NB4 (cell line): ENCODE measurements at regions not wholly inside any gene's neighbourhood (a gene's known extent, or its start where the extent isn't known, plus 50 kb on each side); places are given as distances from the start of the nearest gene placed in this dataset.

Experiments
- DNase-seq: peaks from one replicate; pipeline ENCODE4 v3.0.0; 2010; ENCODE audit warnings: low read depth
- H3K4me3 ChIP-seq: one replicate; pipeline ENCODE4 v1.5.1; 2011; ENCODE audit warnings: mild to moderate bottlenecking, low read depth, low read length, moderate library complexity
- CTCF ChIP-seq: IDR thresholded peaks from one replicate; pipeline ENCODE4 v1.5.1; 2012; ENCODE audit warnings: low read depth, low read length
- MAX ChIP-seq: IDR thresholded peaks from 2 replicates; pipeline ENCODE4 v1.6.1; 2011; ENCODE audit warnings: low read depth, low read length
- MYC ChIP-seq: IDR thresholded peaks from 2 replicates; pipeline ENCODE4 v1.6.1; 2011; ENCODE audit warnings: low read depth, low read length
- POLR2A ChIP-seq: IDR thresholded peaks from 2 replicates; pipeline ENCODE4 v1.6.1; 2011; ENCODE audit warnings: mild to moderate bottlenecking; ENCODE audit not compliant: insufficient read length; ENCODE audit errors: extremely low read depth

- no peak overlapping the region for H3K4me3 ChIP-seq
- no peak for DNase-seq
- TF ChIP-seq POLR2A = no peak
- TF ChIP-seq CTCF = no peak
- no peak for TF ChIP-seq MAX
- TF ChIP-seq MYC = no peak
These were observed 108.9 kb downstream of the IZUMO3 start for GRCh38 chr9:24436761-24437160.

GRCh38 chr9:24434183-24434582, 111.5 kb downstream of the IZUMO3 start:
- H3K4me3 ChIP-seq = no peak overlapping the region
- DNase-seq = no peak
- TF ChIP-seq CTCF (no peak), POLR2A (no peak), MYC (no peak), MAX (no peak)

GRCh38 chr9:24416136-24416535, 129.6 kb downstream of the IZUMO3 start:
- no peak for TF ChIP-seq POLR2A
- no peak for TF ChIP-seq MYC
- TF ChIP-seq MAX = no peak
- no peak for TF ChIP-seq CTCF
- no peak for DNase-seq
- no peak overlapping the region for H3K4me3 ChIP-seq

GRCh38 chr9:24413651-24414050, 132.0 kb downstream of the IZUMO3 start:
- no peak for DNase-seq
- TF ChIP-seq MYC (no peak), POLR2A (no peak), CTCF (no peak), MAX (no peak)

GRCh38 chr9:24398466-24398865, 147.2 kb downstream of the IZUMO3 start:
- no peak for DNase-seq
- no peak for TF ChIP-seq POLR2A
- no peak for TF ChIP-seq MAX
- no peak for TF ChIP-seq MYC
- no peak for TF ChIP-seq CTCF
- no peak overlapping the region for H3K4me3 ChIP-seq

More at GRCh38 chr9:24413651-24414050, 132.0 kb downstream of the IZUMO3 start:
- H3K4me3 ChIP-seq = no peak overlapping the region

GRCh38 chr9:24391095-24391494, 154.6 kb downstream of the IZUMO3 start:
- no peak for DNase-seq
- no peak overlapping the region for H3K4me3 ChIP-seq
- TF ChIP-seq POLR2A = no peak
- no peak for TF ChIP-seq CTCF
- TF ChIP-seq MAX = no peak
- TF ChIP-seq MYC = no peak
